VCaP (cell line): ENCODE measurements at regions not wholly inside any gene's neighbourhood (a gene's known extent, or its start where the extent isn't known, plus 50 kb on each side); places are given as distances from the start of the nearest gene placed in this dataset.

ENCODE experiments used
- H3K27ac ChIP-seq: fragments of 450-650 bp; 2 replicates; pipeline ENCODE4 v1.5.1; 2017
- TF ChIP-seq, protein P1 (sequence below): fragments of 450-650 bp; conservative IDR thresholded peaks from 2 replicates; pipeline ENCODE4 v1.5.1; 2017; ENCODE audit warnings: mild to moderate bottlenecking, moderate library complexity

DNA sequence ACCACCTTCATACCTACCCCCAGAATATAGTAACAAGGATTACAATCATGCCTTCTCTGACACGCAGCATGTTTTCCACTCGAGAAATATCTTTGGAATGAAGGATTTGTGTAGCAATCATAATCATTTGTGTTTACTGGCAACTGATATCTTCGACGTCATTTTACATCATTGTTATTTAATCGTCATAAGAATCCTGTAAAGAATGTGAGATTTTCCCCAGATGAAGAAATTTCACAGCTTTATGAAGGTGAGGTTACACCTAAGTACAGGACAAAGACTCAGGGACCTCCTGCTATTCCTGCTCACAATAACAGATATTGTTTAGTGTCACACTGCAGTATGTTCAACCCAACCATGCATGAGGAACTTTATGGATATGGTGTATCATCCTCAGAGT lies 198.2 kb upstream of the LDB2 start:
- TF ChIP-seq, protein P1, sequence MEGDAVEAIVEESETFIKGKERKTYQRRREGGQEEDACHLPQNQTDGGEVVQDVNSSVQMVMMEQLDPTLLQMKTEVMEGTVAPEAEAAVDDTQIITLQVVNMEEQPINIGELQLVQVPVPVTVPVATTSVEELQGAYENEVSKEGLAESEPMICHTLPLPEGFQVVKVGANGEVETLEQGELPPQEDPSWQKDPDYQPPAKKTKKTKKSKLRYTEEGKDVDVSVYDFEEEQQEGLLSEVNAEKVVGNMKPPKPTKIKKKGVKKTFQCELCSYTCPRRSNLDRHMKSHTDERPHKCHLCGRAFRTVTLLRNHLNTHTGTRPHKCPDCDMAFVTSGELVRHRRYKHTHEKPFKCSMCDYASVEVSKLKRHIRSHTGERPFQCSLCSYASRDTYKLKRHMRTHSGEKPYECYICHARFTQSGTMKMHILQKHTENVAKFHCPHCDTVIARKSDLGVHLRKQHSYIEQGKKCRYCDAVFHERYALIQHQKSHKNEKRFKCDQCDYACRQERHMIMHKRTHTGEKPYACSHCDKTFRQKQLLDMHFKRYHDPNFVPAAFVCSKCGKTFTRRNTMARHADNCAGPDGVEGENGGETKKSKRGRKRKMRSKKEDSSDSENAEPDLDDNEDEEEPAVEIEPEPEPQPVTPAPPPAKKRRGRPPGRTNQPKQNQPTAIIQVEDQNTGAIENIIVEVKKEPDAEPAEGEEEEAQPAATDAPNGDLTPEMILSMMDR = no peak
- H3K27ac ChIP-seq = no peak overlapping the region

DNA sequence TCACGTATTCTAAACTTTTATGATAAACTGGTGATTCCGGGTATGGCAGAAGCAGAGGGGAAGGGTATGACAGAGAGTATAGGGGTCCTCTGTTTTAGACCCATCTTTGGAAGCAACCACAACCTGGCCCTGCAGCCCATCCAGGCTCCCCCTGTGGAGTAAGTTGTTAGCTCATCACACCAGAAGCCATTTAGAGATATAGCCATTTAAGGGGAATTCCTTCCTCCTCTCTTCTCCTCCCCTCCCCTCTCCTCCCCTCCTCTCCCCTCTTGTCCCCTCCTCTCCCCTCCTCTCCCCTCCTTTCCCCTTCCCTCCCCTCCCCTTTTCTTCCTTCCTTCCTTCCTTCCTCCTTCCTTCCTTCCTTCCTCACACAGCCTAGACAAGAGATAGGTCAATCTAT lies 197.3 kb upstream of the LDB2 start:
- H3K27ac ChIP-seq = no peak overlapping the region
- TF ChIP-seq, protein P1 = no peak

DNA sequence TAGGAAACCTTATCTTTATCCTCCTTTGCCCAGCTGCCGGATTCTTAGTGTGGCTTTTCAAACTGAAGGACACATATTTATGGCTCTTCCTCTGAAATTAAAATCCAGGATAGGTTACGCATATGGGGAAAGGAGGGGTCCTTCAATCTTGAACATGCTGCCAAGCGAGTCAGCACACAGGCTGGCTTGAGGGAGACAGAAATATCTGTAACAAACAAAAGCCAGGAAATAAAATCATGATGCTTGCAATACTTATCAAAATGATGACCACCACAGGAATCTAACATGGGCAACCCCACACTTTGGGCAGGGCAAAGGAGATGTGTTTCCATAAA lies 196.4 kb upstream of the LDB2 start:
- H3K27ac ChIP-seq = no peak overlapping the region
- TF ChIP-seq, protein P1 = no peak

DNA sequence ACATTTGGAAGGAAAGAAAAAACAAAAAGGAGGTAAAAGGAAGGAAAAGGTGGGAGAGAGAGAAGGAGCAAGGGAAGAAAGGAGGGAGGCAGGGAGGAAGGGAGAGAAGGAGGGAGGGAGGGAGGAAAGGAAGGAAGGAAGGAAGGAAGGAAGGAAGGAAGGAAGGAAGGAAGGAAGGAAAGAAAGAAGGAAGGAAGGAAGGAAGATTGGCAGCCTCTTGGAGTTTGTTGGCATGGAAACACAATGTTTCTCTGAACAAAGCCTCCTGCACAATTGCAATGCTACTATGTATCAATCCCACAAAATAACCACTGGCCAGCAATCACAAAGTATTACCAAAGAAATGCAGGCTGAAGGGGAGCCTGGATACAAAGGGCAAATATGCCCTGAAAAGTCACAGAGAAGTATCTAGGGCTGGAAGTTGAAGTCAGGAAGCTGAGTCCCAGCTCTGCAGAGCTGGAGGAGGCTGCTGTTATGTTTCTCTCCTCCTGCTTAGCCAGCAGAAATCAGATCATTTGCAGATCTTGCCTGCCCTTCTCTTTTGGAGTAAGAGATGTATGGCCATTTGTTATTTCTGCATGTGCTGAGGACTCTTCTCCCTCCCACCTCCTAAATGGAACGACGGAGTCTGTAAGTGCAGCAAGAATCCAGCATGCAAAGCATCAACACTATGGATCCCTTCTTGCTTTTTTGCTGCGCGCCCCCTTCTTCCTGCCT lies 195.9 kb upstream of the LDB2 start:
- H3K27ac ChIP-seq = no peak overlapping the region

DNA sequence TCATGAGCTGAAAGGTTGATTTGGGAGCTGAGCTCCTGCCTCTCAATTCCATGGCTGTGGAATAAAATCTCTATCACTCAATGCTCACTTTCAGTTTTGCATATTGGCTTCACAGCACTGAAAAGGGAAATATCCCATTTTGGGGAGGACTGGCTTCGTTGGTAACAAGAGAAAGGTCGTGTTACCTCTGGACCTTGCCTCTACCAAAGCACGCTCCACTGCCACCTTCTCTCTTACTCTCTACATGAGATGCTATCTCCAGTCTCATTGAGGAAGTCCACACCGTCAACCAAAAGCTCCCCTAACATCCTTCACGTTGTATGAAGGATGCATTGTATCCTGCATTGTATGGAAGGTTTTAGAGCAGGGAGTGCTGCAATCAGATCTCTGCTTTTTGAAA lies 195.0 kb upstream of the LDB2 start:
- TF ChIP-seq, protein P1 = no peak
- H3K27ac ChIP-seq = no peak overlapping the region

More for the DNA sequence above, 195.9 kb upstream of the LDB2 start:
- TF ChIP-seq, protein P1 = no peak

DNA sequence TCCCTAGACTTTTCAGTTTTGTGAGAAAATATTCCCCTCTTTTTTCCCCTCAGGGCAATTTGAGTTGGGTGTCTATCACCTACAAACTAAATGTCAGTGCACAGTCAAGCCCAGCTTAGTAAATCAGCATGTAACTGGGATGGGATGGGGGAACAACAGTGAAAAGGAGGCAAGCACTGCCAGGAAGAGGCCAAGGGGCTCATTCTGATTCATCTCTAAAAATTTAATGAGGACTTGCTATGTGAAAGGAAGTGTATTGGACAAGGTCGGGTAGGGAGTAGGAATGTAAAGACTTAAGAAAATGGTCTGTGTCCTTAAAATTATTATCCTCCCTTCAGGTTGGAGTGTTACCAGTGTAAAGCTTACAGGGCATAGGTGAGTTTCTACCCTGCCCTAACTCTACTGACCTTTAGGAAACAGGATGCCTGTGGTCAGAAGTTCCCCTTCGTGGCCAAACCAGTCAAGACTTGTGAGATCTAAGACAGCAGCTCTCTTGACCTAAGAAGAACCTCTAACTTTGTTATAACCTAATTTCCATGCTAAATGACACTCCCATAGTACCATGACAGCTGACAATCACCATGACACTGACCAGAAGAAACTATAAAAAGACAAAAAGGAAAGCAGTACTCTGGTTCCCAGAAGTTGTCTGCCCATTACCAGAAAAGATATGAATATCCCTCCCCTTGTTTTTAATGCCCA lies 194.4 kb upstream of the LDB2 start:
- TF ChIP-seq, protein P1 = no peak
- no peak overlapping the region for H3K27ac ChIP-seq

DNA sequence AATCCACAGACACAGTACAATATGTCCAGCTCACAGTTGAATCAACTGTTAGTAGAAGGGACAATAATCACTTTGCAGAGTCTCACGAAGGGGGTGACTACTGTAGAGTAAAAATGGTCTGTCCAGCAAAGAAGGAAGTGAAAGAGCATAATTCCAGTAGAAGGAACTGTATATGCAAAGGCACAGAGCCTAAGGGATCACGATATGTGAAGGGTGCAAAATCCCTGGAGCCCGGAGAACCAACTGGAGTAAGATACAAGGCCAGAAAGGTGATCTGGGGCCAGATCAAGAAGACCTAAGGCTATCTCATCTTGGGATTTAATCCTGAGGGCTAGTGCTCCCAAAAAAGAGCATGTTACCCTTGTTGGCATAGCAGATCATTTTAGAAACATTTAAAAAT lies 192.7 kb upstream of the LDB2 start:
- no peak overlapping the region for H3K27ac ChIP-seq
- TF ChIP-seq, protein P1 = no peak
